Activated T-cell treated with anti-CD3 and anti-CD28 coated beads, Interleukin-2, amount 50 U/mL, for 4 hours (primary cell): ENCODE measurements at regions not wholly inside any gene's neighbourhood (a gene's known extent, or its start where the extent isn't known, plus 50 kb on each side); places are given as distances from the start of the nearest gene placed in this dataset.
"Not testable (repeated sequence)": the region's sequence is repeated elsewhere in the genome, so short reads cannot be mapped to it uniquely, and the experiment has no call there.

Experiments used
- ATAC-seq, 2 donors: fragments of 200-7000 bp; cut with Tn5 transposase; one replicate each; pipeline ENCODE4 v1.10.0; 2021
- DNase-seq: peaks from one replicate; pipeline ENCODE4 v3.0.0-alpha.2; 2020
- H3K27me3 Mint-ChIP-seq: one replicate; pipeline ENCODE4 v1.8.0; 2021; ENCODE audit warnings: low read depth, mixed read lengths
- H3K36me3 Mint-ChIP-seq: one replicate; pipeline ENCODE4 v1.8.0; 2022; ENCODE audit warnings: mixed read lengths; ENCODE audit not compliant: insufficient read depth
- H3K4me1 Mint-ChIP-seq: one replicate; pipeline ENCODE4 v1.8.0; 2021; ENCODE audit warnings: low read depth, mixed read lengths
- H3K4me3 Mint-ChIP-seq: one replicate; pipeline ENCODE4 v1.8.0; 2021; ENCODE audit warnings: mild to moderate bottlenecking, moderate library complexity, mixed read lengths
- H3K9me3 Mint-ChIP-seq: one replicate; pipeline ENCODE4 v1.8.0; 2021; ENCODE audit warnings: mixed read lengths

GRCh38 chr18:78826631-78827030 lies 153.0 kb upstream of the SALL3 start:
- H3K4me3 Mint-ChIP-seq, result no peak overlapping the region
- no peaks in the 10 kb centered on the region for H3K36me3 Mint-ChIP-seq
- ATAC-seq (no peak), DNase-seq (no peak)
- peaks cover 6% of the 10 kb centered on the region for H3K27me3 Mint-ChIP-seq
- no peaks in the 10 kb centered on the region for H3K4me1 Mint-ChIP-seq
- H3K9me3 Mint-ChIP-seq, result no peaks in the 10 kb centered on the region

DNA sequence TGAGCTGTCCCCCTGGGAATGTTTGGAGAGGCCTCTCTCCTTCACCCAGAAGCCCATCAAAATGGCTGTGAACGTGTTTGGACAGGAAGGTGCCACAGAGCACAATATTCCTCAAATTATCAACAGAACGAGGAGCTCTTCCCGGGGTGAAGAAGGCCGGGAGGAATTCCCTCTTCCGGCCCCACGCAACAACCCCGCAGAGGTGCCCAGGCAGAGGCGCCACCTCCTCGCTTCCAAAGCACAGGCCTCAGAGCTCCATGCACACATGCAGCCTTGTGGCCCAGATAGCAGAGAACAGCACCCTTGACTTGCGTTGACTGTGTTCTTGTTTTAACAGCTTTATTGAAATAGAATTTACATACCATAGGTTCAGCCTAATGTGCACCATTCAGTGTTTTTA lies 152.5 kb upstream of the SALL3 start:
- no peaks in the 10 kb centered on the region for H3K36me3 Mint-ChIP-seq
- no peaks in the 10 kb centered on the region for H3K9me3 Mint-ChIP-seq
- ATAC-seq (no peak), DNase-seq (no peak)
- no peak overlapping the region for H3K4me3 Mint-ChIP-seq
- H3K27me3 Mint-ChIP-seq, result peaks cover 7% of the 10 kb centered on the region
- H3K4me1 Mint-ChIP-seq, result no peaks in the 10 kb centered on the region

DNA sequence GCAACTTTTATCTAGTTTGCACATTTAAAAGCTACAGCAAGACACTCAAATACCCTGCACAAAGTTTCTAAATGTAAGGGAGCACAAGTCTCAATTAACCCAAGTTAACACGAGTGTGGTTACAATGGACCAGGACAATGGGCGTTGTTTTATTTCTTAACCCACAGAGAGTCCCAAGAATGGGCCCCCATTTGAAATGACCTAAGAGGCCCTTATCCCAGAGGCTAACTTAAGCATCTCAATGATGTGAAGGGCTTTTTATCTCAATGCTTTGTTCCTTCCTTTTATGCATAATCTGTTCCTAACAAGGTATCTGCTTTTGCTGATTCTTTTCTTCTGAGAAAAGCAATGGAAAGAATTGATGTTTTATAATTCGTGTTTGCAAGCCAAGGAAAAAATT lies 151.5 kb upstream of the SALL3 start:
- DNase-seq (no peak), ATAC-seq (no peak)
- Mint-ChIP-seq H3K9me3 (no peaks in the 10 kb centered on the region), H3K36me3 (no peaks in the 10 kb centered on the region), H3K27me3 (peaks cover 7% of the 10 kb centered on the region), H3K4me1 (no peaks in the 10 kb centered on the region), H3K4me3 (no peak overlapping the region)

- H3K4me1 Mint-ChIP-seq, H3K36me3 Mint-ChIP-seq, DNase-seq, H3K9me3 Mint-ChIP-seq, ATAC-seq, H3K4me3 Mint-ChIP-seq, H3K27me3 Mint-ChIP-seq: not testable (repeated sequence)
These were observed 150.6 kb upstream of the SALL3 start for GRCh38 chr18:78829026-78829425.

- ATAC-seq, result no peak
- Mint-ChIP-seq H3K27me3 (peaks cover 7% of the 10 kb centered on the region), H3K9me3 (peaks cover 4% of the 10 kb centered on the region), H3K36me3 (no peaks in the 10 kb centered on the region), H3K4me1 (no peaks in the 10 kb centered on the region), H3K4me3 (no peak overlapping the region)
- DNase-seq, result no peak
These were observed 149.5 kb upstream of the SALL3 start for GRCh38 chr18:78830161-78830560.

DNA sequence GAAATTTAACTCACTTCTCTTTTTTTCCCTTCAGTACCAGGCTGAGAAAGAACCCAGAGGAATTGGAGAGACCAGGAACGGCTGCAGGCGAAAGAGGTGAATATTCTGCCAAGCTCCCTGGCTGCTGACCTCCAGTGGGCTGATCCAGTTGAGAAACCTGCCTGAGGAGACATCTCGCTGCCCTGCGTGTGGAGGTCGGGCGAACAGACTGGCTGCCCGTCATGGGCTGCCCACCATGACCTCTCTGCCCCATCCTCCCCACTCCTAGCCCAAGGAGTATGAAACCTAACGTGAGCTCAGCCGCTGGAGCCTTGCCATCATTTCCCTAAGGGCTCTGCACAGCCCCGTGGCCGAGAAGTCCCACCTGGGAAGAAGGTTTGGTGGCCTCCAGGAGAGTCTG lies 148.8 kb upstream of the SALL3 start:
- Mint-ChIP-seq H3K4me1 (no peaks in the 10 kb centered on the region), H3K36me3 (no peaks in the 10 kb centered on the region), H3K27me3 (peaks cover 7% of the 10 kb centered on the region), H3K9me3 (peaks cover 4% of the 10 kb centered on the region), H3K4me3 (no peak overlapping the region)
- DNase-seq (no peak), ATAC-seq (no peak)

- no peak overlapping the region for H3K4me3 Mint-ChIP-seq
- H3K36me3 Mint-ChIP-seq, result no peaks in the 10 kb centered on the region
- no peak for DNase-seq
- peaks cover 7% of the 10 kb centered on the region for H3K27me3 Mint-ChIP-seq
- H3K4me1 Mint-ChIP-seq, result no peaks in the 10 kb centered on the region
- peaks cover 4% of the 10 kb centered on the region for H3K9me3 Mint-ChIP-seq
- no peak for ATAC-seq
These were observed 148.0 kb upstream of the SALL3 start for GRCh38 chr18:78831603-78832002.

GRCh38 chr18:78833833-78834232 lies 145.8 kb upstream of the SALL3 start:
- Mint-ChIP-seq H3K27me3 (peaks cover 5% of the 10 kb centered on the region), H3K4me3 (no peak overlapping the region), H3K9me3 (peaks cover 4% of the 10 kb centered on the region), H3K4me1 (no peaks in the 10 kb centered on the region), H3K36me3 (no peaks in the 10 kb centered on the region)
- no peak for DNase-seq
- ATAC-seq, result no peak

DNA sequence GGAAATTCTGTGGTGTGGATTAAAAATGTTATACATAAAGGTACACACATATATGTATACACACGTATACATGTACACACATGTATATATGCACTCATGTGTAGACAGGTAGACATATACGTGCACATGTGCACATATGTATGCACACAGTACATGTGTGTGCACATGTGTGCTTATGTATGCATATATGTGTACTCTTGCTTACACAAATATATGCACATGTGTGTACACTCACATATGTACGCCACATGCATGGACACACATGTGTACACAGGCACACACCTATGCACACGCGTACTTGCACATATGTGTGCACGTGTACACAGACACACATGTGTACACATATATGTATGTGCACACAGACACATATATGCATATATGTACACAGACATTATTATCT lies 142.8 kb upstream of the SALL3 start:
- no peak overlapping the region for H3K4me3 Mint-ChIP-seq
- H3K27me3 Mint-ChIP-seq, result peaks cover 2% of the 10 kb centered on the region
- no peaks in the 10 kb centered on the region for H3K36me3 Mint-ChIP-seq
- no peaks in the 10 kb centered on the region for H3K4me1 Mint-ChIP-seq
- no peak for DNase-seq
- ATAC-seq, result no peak
- peaks cover 18% of the 10 kb centered on the region for H3K9me3 Mint-ChIP-seq

GRCh38 chr18:78837754-78838153 lies 141.9 kb upstream of the SALL3 start:
- Mint-ChIP-seq H3K4me1 (no peaks in the 10 kb centered on the region), H3K36me3 (no peaks in the 10 kb centered on the region), H3K27me3 (peaks cover 2% of the 10 kb centered on the region), H3K4me3 (no peak overlapping the region), H3K9me3 (peaks cover 18% of the 10 kb centered on the region)
- ATAC-seq (no peak), DNase-seq (no peak)

DNA sequence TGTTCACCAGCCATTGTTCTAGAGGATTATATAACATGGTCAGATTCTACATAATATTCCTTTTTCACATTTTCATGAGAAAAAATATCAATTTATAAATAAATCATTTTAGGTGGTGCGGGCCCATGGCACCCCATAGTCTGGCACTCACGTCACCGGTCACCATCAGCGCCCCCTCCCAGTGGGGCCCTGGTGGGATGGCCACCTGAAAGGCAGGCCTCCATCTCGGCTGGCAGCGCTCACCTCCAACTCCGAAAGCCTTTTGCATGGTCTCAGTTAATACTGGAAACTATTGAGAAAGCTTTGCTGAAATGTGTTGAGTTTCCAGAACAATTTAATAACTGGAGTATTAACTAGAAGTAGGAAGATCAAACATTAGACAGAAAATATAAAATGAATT lies 141.4 kb upstream of the SALL3 start:
- ATAC-seq, result no peak
- Mint-ChIP-seq H3K9me3 (peaks cover 18% of the 10 kb centered on the region), H3K4me3 (no peak overlapping the region)

DNA sequence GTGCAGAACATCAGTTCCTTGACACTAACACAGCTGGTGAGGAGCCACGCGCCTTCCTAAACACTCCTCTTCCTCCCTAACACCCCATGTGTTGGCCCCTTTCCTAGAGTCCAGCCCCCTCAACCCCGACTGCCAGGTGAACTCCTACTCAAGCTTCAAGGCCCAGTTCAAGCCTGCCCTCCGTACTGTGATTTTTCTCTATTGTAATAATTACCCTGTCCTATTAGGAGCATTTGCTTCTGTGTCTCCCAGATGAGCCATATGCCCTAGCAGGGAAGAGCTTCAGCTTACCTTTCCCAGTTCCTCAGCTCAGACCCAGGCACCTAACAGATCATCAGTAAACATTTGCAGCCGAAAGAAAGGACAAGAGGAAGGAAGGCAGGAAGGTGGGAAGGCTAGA lies 130.6 kb upstream of the SALL3 start:
- H3K9me3 Mint-ChIP-seq, result peaks cover 23% of the 10 kb centered on the region
- DNase-seq (no peak), ATAC-seq (no peak)
- no peak overlapping the region for H3K4me3 Mint-ChIP-seq
- H3K4me1 Mint-ChIP-seq, result no peaks in the 10 kb centered on the region
- peaks cover 15% of the 10 kb centered on the region for H3K27me3 Mint-ChIP-seq
- no peaks in the 10 kb centered on the region for H3K36me3 Mint-ChIP-seq

More for the DNA sequence above, 141.4 kb upstream of the SALL3 start:
- DNase-seq, result no peak
- Mint-ChIP-seq H3K4me1 (no peaks in the 10 kb centered on the region), H3K27me3 (peaks cover 2% of the 10 kb centered on the region), H3K36me3 (no peaks in the 10 kb centered on the region)

GRCh38 chr18:78849458-78849857 lies 130.2 kb upstream of the SALL3 start:
- H3K9me3 Mint-ChIP-seq, result peaks cover 19% of the 10 kb centered on the region
- DNase-seq (no peak), ATAC-seq (no peak)
- H3K36me3 Mint-ChIP-seq, result no peaks in the 10 kb centered on the region
- no peaks in the 10 kb centered on the region for H3K4me1 Mint-ChIP-seq
- peaks cover 15% of the 10 kb centered on the region for H3K27me3 Mint-ChIP-seq
- H3K4me3 Mint-ChIP-seq, result no peak overlapping the region

DNA sequence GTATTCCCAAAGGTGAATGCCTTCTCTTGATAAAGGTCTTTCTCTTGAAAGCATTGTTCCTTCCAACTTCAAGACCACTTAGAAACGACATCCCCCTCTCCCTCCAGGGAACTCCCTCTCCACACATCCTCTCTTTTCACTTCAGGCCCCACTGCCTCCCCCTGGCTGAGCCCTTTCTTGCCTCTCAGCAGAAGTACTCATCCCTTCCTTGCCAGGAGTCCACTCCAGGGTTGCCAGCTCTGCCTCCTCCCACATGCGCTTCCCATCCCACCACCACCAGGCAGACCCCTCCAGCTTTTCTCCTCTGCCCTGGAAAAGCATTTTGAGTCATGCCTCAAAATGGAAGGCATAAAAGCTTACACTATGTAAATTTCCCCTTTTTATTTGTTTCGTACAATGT lies 126.3 kb upstream of the SALL3 start:
- Mint-ChIP-seq H3K9me3 (peaks cover 17% of the 10 kb centered on the region), H3K4me1 (no peaks in the 10 kb centered on the region), H3K27me3 (peaks cover 7% of the 10 kb centered on the region), H3K36me3 (no peaks in the 10 kb centered on the region), H3K4me3 (no peak overlapping the region)
- ATAC-seq, result no peak
- DNase-seq, result no peak

- Mint-ChIP-seq H3K27me3 (peaks cover 6% of the 10 kb centered on the region), H3K9me3 (peaks cover 14% of the 10 kb centered on the region), H3K4me3 (no peak overlapping the region), H3K36me3 (no peaks in the 10 kb centered on the region), H3K4me1 (no peaks in the 10 kb centered on the region)
- DNase-seq (no peak), ATAC-seq (no peak)
These were observed 124.4 kb upstream of the SALL3 start for GRCh38 chr18:78855188-78855587.
